HuH-7.5 (cell line): ENCODE measurements at regions not wholly inside any gene's neighbourhood (a gene's known extent, or its start where the extent isn't known, plus 50 kb on each side); places are given as distances from the start of the nearest gene placed in this dataset.
"Not testable (repeated sequence)": the region's sequence is repeated elsewhere in the genome, so short reads cannot be mapped to it uniquely, and the experiment has no call there.

Experiments
- DNase-seq: peaks from one replicate; pipeline ENCODE4 v3.0.0; 2011; ENCODE audit warnings: low spot score

GRCh38 chr12:61290473-61290872 is 969.7 kb upstream of the USP15 start:
- no peak for DNase-seq

DNA sequence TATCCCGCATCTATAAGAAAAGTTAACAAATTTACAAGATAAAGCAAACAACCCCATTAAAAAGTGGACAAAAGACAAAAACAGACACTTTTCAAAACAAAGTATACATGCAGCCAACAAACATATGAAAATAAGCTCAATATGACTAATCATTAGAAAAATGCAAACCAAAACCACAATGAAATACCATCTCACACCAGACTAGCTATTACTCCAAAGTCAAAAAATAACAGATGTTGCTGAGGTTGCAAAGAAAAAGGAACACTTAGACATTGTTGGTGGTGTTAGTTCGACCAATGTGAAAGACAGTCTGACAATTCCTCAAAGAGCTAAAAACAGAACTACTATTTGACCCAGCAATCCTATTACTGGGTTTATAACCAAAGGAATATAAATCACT is 968.6 kb upstream of the USP15 start:
- no peak for DNase-seq

DNA sequence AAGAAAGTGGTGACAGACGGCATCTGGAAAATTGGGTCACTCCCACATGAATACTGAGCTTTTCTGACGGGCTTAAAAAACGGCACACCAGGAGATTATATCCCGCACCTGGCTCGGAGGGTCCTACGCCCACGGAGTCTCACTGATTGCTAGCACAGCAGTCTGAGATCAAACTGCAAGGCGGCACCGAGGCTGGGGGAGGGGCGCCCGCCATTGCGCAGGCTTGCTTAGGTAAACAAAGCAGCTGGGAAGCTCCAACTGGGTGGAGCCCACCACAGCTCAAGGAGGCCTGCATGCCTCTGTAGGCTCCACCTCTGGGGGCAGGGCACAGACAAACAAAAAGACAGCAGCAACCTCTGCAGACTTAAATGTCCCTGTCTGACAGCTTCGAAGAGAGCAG is 966.2 kb upstream of the USP15 start:
- not testable (repeated sequence) for DNase-seq

GRCh38 chr12:61301817-61302216 is 958.4 kb upstream of the USP15 start:
- no peak for DNase-seq

- no peak for DNase-seq
Measured at GRCh38 chr12:61302282-61302681, 957.9 kb upstream of the USP15 start.

DNA sequence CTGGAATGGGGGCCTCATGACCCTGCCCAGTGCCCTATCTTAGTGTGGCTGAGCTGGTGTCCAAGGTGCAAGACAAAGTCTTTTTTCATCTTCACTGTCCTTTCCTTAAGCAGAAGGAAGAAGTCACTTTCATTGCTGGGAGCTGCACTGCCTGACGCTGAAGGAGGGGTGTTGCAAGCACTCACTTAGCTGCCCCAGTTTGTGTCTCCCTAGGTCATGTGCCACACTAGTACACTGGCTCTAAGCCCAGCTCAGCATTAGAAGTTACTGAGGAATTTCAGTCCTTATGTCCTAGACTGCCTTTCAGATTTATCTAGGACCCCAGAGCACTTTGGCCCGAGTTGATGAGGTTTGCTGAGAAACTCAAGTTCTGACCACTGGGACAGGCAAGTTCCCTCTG is 952.0 kb upstream of the USP15 start:
- DNase-seq, result no peak

DNA sequence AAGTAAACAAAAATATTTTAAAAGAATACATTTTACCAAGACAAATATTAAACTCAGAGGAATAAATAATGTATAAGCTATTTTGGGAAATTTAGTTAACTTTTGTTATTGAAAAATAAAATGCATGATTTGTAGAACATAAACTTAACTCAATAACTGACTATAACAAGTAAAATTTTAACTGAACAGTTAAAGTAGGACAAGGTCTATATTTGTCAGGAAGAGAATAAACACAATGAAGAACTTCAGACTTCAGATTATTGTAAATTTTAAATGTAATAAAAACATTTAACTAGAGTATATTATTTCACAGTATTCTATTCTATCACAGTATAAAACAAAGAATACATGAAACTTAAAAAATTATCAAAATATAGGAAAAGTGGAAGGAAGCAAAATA is 948.8 kb upstream of the USP15 start:
- no peak for DNase-seq

DNA sequence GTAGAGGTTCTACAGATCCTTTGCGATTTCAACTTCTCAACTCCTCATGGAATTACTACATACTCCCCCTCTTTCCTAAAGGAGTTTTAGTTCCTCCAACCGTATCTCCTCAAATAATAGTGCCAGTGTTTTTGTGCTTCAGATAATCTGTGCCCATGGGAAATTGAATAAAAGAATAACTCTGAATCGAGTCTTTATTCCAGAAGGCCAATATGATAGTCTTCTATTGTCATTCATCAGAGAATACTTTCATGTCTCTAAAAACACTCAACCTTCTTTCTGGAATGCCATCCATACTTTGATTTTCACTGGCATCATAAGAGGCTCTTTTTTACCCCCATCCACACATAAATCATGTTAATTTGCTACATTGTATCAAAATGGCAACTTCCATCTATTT is 911.3 kb upstream of the USP15 start:
- no peak for DNase-seq

- DNase-seq, result no peak
Measured at GRCh38 chr12:61355105-61355504, 905.1 kb upstream of the USP15 start.

DNA sequence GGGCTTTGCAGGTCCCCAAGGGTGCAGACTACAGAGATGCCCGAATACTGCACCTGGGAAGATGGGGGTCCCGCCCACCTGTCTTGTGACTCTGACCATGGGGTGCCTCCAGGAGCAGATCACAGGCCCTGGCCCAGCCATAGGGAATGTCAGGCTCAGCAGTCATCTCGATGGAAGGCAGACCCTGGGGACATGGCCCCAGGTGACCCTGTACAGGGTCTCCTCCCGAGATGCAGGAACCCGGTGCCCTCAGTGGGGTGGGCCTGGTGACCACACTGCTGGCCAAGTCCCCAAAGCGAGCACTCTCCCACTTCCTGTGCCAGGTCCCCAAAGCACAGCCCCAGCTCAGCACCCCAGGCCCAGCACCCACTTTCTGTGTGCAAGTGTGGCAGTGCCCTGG is 903.7 kb upstream of the USP15 start:
- DNase-seq, result no peak

- DNase-seq, result no peak
Measured at GRCh38 chr12:61357496-61357895, 902.7 kb upstream of the USP15 start.

GRCh38 chr12:61362037-61362436 is 898.2 kb upstream of the USP15 start:
- no peak for DNase-seq

GRCh38 chr12:61365001-61365400 is 895.2 kb upstream of the USP15 start:
- no peak for DNase-seq

DNA sequence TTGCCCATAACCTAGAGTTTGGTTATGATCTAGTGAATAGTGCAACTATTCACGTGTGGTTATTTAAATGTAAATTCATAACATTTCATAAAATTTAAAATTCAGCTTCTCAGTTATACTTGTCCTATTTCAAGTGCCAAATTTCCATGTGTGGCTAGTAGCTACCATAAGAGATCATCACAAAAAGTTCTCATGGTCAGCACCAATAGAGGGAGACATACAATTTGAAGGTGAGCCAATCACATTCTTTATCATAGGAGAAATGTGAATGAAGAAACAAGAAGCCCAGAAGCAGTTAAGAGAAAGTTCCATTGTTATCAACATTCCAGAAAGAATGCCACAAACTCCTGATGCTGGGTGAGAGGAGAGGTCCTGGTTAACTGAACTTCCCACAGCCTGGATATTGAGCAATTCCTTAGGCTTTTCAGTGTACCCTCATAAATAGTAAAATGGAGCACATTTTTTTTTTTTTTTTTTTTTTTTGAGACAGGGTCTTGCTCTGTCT is 892.9 kb upstream of the USP15 start:
- no peak for DNase-seq

GRCh38 chr12:61369241-61369910 is 890.8 kb upstream of the USP15 start:
- no peak for DNase-seq

GRCh38 chr12:61384511-61384910 is 875.7 kb upstream of the USP15 start:
- no peak for DNase-seq

GRCh38 chr12:61385771-61386170 is 874.4 kb upstream of the USP15 start:
- no peak for DNase-seq

- no peak for DNase-seq
Measured at GRCh38 chr12:61397668-61398067, 862.5 kb upstream of the USP15 start.

- DNase-seq, result no peak
Measured at GRCh38 chr12:61412201-61412600, 848.0 kb upstream of the USP15 start.

DNA sequence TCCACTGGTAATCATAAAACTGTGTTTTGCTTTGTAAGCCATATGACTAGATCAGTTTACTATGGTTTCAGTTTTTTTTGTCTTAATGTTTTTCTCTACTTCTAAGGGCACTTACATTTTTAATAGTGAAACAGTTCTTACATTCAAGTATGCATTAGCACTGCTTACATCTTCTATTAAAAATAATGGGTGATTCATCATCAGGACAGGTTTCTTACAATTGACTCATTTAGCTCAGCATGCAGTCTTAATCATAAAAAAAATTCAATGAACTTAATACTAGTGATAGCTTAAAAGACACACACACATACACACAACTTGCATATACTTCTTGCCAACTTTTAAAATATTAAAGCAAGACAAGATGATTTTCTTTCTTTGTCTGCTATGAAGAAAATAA is 845.7 kb upstream of the USP15 start:
- DNase-seq, result no peak

DNA sequence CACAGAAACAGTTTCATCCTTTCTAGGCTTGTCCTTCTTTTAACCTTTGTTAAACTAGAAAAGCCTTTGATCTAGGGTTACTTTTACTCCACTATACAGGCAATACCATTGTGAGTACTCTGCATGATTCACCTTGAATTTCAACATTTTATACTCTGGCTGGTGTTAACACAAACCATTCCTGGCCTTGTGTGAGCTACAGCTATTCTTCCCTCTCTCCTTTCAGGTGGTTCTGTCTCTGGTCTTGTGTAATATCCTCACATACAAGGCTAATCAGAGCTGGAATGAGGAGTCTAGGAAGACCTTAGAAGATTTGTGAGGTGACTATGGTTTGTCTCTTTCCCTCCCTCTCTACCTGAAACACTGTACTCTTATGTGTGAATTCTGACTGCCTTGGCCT is 837.4 kb upstream of the USP15 start:
- DNase-seq, result no peak

DNA sequence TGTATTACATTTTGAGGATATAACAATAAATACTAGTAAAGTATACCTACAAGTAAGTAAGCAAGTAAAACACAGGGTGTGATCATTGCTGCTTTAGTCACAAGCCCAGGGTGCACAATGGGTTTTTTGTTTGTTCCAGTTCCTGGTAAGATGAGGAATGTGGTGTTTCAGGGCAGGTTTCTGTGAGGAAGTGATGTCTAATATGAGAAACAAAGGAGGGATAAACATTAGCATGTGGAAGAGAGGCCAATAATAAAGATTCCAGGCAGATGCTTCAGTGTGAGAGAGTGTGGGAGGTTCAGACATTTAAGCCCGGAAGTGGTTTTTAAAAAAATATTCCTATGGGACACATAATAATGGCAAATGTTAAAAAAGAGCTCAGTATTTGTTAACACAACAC is 808.1 kb upstream of the USP15 start:
- DNase-seq, result no peak

GRCh38 chr12:61487728-61488127 is 772.5 kb upstream of the USP15 start:
- DNase-seq, result no peak
